Spleen (tissue), 7 donors: ENCODE measurements at regions not wholly inside any gene's neighbourhood (a gene's known extent, or its start where the extent isn't known, plus 50 kb on each side); places are given as distances from the start of the nearest gene placed in this dataset.

Experiments
- POLR2A ChIP-seq, 3 donors: fragments of 450-650 bp; IDR thresholded peaks; one replicate each; pipeline ENCODE4 v1.5.1; 2017; ENCODE audit warnings: antibody characterized with exemption in 3 of 3, mild to moderate bottlenecking in 1 of 3
- POLR2AphosphoS5 ChIP-seq, 3 donors: sonication (generic); formaldehyde crosslinking; IDR thresholded peaks; one replicate each; pipeline ENCODE4 v1.5.1; 2017; ENCODE audit warnings: antibody characterized with exemption in 3 of 3
- TF ChIP-seq, protein P1 (sequence below), 11 experiments: fragments of 200-600 bp in 7 of 11; fragments of 450-650 bp in 4 of 11; sonication (generic) in 4 of 11; IDR thresholded peaks in 8 of 11; conservative IDR thresholded peaks in 3 of 11; 1 replicate in 7 of 11; 2 replicates in 4 of 11; pipeline versions ENCODE4 v1.4.0 to v1.8.0; 2016 to 2021; ENCODE audit warnings: antibody characterized with exemption in 11 of 11, inconsistent platforms in 4 of 11, mild to moderate bottlenecking in 1 of 11
- donor health status: DM: no; HTN: no; CAD: no; lungs with moderate emphysema.
- donor health status: DM: no; HTN: no; CAD: no.
- donor health status: DM: no; HTN: no; CAD: no.

DNA sequence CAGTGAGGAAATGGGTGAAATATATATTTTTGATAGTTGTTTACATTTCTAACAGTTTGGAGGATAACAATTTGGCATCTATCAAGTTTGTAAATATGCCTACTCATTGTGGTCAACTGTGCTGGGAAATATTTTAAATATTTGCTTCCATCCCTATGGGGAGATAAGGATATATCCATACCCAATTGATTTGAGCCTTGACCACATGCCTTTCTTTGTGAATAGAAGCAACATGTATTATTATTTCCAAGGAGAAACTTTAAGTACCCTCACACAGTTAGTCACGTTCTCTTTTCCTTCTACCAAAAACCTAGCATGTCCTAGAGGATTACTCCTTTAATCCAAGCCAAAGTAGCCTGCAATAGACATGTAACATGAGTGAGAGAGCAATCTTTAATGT, 245.4 kb upstream of the CBLB start:
- TF ChIP-seq, protein P1, sequence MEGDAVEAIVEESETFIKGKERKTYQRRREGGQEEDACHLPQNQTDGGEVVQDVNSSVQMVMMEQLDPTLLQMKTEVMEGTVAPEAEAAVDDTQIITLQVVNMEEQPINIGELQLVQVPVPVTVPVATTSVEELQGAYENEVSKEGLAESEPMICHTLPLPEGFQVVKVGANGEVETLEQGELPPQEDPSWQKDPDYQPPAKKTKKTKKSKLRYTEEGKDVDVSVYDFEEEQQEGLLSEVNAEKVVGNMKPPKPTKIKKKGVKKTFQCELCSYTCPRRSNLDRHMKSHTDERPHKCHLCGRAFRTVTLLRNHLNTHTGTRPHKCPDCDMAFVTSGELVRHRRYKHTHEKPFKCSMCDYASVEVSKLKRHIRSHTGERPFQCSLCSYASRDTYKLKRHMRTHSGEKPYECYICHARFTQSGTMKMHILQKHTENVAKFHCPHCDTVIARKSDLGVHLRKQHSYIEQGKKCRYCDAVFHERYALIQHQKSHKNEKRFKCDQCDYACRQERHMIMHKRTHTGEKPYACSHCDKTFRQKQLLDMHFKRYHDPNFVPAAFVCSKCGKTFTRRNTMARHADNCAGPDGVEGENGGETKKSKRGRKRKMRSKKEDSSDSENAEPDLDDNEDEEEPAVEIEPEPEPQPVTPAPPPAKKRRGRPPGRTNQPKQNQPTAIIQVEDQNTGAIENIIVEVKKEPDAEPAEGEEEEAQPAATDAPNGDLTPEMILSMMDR (IDR thresholded peaks at IDR 0.05 in 8 of 11, conservative IDR thresholded peaks at IDR 0.05 in 3 of 11): no peak
- no peak for TF ChIP-seq POLR2A (IDR thresholded peaks at IDR 0.05)
- TF ChIP-seq POLR2AphosphoS5 (IDR thresholded peaks at IDR 0.05): no peak
